ENCODE measurements at regions not wholly inside any gene's neighbourhood (a gene's known extent, or its start where the extent isn't known, plus 50 kb on each side); places are given as distances from the start of the nearest gene placed in this dataset.

GRCh38 chr1:60716472-60716871, 365.9 kb upstream of the NFIA start:
- no peak for TF ChIP-seq GABPA (IDR thresholded peaks at IDR 0.05; ENCODE audit: low read depth)
- TF ChIP-seq SPI1 (IDR thresholded peaks at IDR 0.05; ENCODE audit: borderline replicate concordance, low read depth): no peak
- TF ChIP-seq REST (IDR thresholded peaks at IDR 0.05; ENCODE audit: insufficient replicate concordance, low read depth): no peak
- TF ChIP-seq, protein P1, sequence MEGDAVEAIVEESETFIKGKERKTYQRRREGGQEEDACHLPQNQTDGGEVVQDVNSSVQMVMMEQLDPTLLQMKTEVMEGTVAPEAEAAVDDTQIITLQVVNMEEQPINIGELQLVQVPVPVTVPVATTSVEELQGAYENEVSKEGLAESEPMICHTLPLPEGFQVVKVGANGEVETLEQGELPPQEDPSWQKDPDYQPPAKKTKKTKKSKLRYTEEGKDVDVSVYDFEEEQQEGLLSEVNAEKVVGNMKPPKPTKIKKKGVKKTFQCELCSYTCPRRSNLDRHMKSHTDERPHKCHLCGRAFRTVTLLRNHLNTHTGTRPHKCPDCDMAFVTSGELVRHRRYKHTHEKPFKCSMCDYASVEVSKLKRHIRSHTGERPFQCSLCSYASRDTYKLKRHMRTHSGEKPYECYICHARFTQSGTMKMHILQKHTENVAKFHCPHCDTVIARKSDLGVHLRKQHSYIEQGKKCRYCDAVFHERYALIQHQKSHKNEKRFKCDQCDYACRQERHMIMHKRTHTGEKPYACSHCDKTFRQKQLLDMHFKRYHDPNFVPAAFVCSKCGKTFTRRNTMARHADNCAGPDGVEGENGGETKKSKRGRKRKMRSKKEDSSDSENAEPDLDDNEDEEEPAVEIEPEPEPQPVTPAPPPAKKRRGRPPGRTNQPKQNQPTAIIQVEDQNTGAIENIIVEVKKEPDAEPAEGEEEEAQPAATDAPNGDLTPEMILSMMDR (IDR thresholded peaks at IDR 0.05; ENCODE audit: insufficient read depth, low read length): no peak
- TF ChIP-seq POLR2AphosphoS5 (IDR thresholded peaks at IDR 0.05; ENCODE audit: low read depth): no peak
- Histone ChIP-seq H3K4me3 (replicated peaks; ENCODE audit: insufficient read depth, low read length) (no peak overlapping the region), H3K27ac (replicated peaks) (no peak overlapping the region), H3K27me3 (ENCODE audit: insufficient read depth, poor library complexity, severe bottlenecking) (no peaks in the 10 kb centered on the region)
- DNase-seq (ENCODE audit: low read depth in 1 of 2, low spot score in 1 of 2): no peak

- Histone ChIP-seq H3K4me3 (replicated peaks; ENCODE audit: insufficient read depth, low read length) (no peak overlapping the region), H3K27me3 (ENCODE audit: insufficient read depth, poor library complexity, severe bottlenecking) (no peaks in the 10 kb centered on the region), H3K27ac (replicated peaks) (no peak overlapping the region)
- no peak for DNase-seq (ENCODE audit: low read depth in 1 of 2, low spot score in 1 of 2)
- TF ChIP-seq, protein P1 (IDR thresholded peaks at IDR 0.05; ENCODE audit: insufficient read depth, low read length): no peak
- no peak for TF ChIP-seq REST (IDR thresholded peaks at IDR 0.05; ENCODE audit: insufficient replicate concordance, low read depth)
Observed at GRCh38 chr1:60715970-60716369, 366.4 kb upstream of the NFIA start.

GRCh38 chr1:60709426-60709825, 372.9 kb upstream of the NFIA start:
- DNase-seq (ENCODE audit: low read depth in 1 of 2, low spot score in 1 of 2): no peak
- no peak overlapping the region for H3K4me3 ChIP-seq (replicated peaks; ENCODE audit: insufficient read depth, low read length)
- TF ChIP-seq SPI1 (IDR thresholded peaks at IDR 0.05; ENCODE audit: borderline replicate concordance, low read depth) (no peak), GABPA (IDR thresholded peaks at IDR 0.05; ENCODE audit: low read depth) (no peak), POLR2AphosphoS5 (IDR thresholded peaks at IDR 0.05; ENCODE audit: low read depth) (no peak), REST (IDR thresholded peaks at IDR 0.05; ENCODE audit: insufficient replicate concordance, low read depth) (no peak)
- TF ChIP-seq, protein P1 (IDR thresholded peaks at IDR 0.05; ENCODE audit: insufficient read depth, low read length): no peak
- H3K27ac ChIP-seq (replicated peaks): no peak overlapping the region
- H3K27me3 ChIP-seq (ENCODE audit: insufficient read depth, poor library complexity, severe bottlenecking): no peaks in the 10 kb centered on the region

All from HL-60 (cell line).